Pancreas (tissue), 10 donors: ENCODE measurements at regions not wholly inside any gene's neighbourhood (a gene's known extent, or its start where the extent isn't known, plus 50 kb on each side); places are given as distances from the start of the nearest gene placed in this dataset.

Experiments used
- ATAC-seq, 4 donors: fragments of 200-7000 bp; cut with Tn5 transposase; one replicate each; pipeline versions ENCODE4 v1.8.0 to v1.9.1; 2020; ENCODE audit warnings: mild to moderate bottlenecking in 4 of 4, moderate library complexity in 4 of 4
- DNase-seq, 6 donors: peaks; one replicate each; pipeline ENCODE4 v3.0.0-alpha.2; 2020
- FAIRE-seq: peaks from 2 replicates; lab custom pipeline; 2012; peaks lifted over from hg19 to GRCh38; lab: Jason Lieb, UNC
- H3K27ac ChIP-seq, 4 donors: fragments of 200-600 bp; sonication (generic); 1 replicate in 3 of 4; 2 replicates in 1 of 4; pipeline versions ENCODE4 v1.5.0 to v1.8.0; 2020
- H3K27me3 ChIP-seq, 4 donors: fragments of 200-600 bp; one replicate each; pipeline ENCODE4 v1.8.0; 2021
- H3K36me3 ChIP-seq, 3 donors: fragments of 200-600 bp; sonication (generic) in 1 of 3; one replicate each; pipeline versions ENCODE4 v1.5.0 to v1.8.0; 2020 to 2021
- H3K4me1 ChIP-seq, 3 donors: fragments of 200-600 bp; one replicate each; pipeline ENCODE4 v1.8.0; 2021
- H3K4me3 ChIP-seq, 4 donors: fragments of 200-600 bp; sonication (generic) in 2 of 4; one replicate each; pipeline versions ENCODE4 v1.5.0 to v1.8.0; 2020 to 2021
- H3K9me3 ChIP-seq, 4 donors: fragments of 200-600 bp; one replicate each; pipeline ENCODE4 v1.8.0; 2021
- CTCF ChIP-seq, 4 donors: fragments of 200-600 bp; sonication (generic) in 3 of 4; IDR thresholded peaks; one replicate each; pipeline versions ENCODE4 v1.5.0 to v1.8.0; 2021; ENCODE audit warnings: antibody characterized with exemption in 4 of 4
- WGBS, 2 donors: extraction: QIAGEN DNeasy Blood & Tissue Kit; methylation state at CpG; one replicate each; pipeline ENCODE4 v1.1.7; 2013; 5-methylcytosine and 5-hydroxymethylcytosine counted together
- intact Hi-C, 3 donors: fragments of 100-400 bp; cut with DNase I; formaldehyde crosslinking; loops; one replicate each; pipeline versions ENCODE4 v1.11.1 to v1.14.2; 2022
- donor health status: healthy with polysubstance abuse.
- donor health status: DM: no; HTN: no; CAD: no; lungs with moderate emphysema.
- donor health status: DM: no; HTN: no; CAD: no.
- donor health status: control.
- donor health status: control.
- donor health status: Bipolar disorder and iron deficiency.
- donor health status: DM: yes; HTN: yes; CAD: no.
- donor health status: DM: no; HTN: no; CAD: no.
- donor health status: DM: no; HTN: no; CAD: no.
- donor health status: DM: yes; HTN: yes; CAD: no.

- no peaks in the 10 kb centered on the region for H3K36me3 ChIP-seq
- H3K4me3 ChIP-seq: no peak overlapping the region
- TF ChIP-seq CTCF (IDR thresholded peaks at IDR 0.05): no peak
- no peak for FAIRE-seq
- DNase-seq: no peak
- 48 to 59% methylated on average over 3 of the region's 3 CpGs for WGBS, 2 donors
- no peaks in the 10 kb centered on the region for H3K4me1 ChIP-seq
- no peak for ATAC-seq
- no peak overlapping the region for H3K27ac ChIP-seq
- intact Hi-C loops: no loop called here
- H3K9me3 ChIP-seq: no peaks in the 10 kb centered on the region
- no peaks in the 10 kb centered on the region for H3K27me3 ChIP-seq
These were observed 1111.5 kb upstream of the ATXN8OS start for GRCh38 chr13:68995972-68996667.

GRCh38 chr13:68993154-68993553 is 1114.5 kb upstream of the ATXN8OS start:
- Histone ChIP-seq H3K27me3 (no peaks in the 10 kb centered on the region), H3K4me1 (no peaks in the 10 kb centered on the region), H3K36me3 (no peaks in the 10 kb centered on the region), H3K27ac (no peak overlapping the region), H3K4me3 (no peak overlapping the region), H3K9me3 (no peaks in the 10 kb centered on the region)
- WGBS, 2 donors: 42 to 59% methylated on average over 3 of the region's 3 CpGs
- ATAC-seq: no peak
- TF ChIP-seq CTCF (IDR thresholded peaks at IDR 0.05): no peak
- intact Hi-C loops: no loop called here
- no peak for DNase-seq
- FAIRE-seq: no peak

GRCh38 chr13:68988176-68988575 is 1119.5 kb upstream of the ATXN8OS start:
- FAIRE-seq (no peak), ATAC-seq (no peak), DNase-seq (peak in 1 of 6 donors; percentile 22)
- no peaks in the 10 kb centered on the region for H3K36me3 ChIP-seq
- no peaks in the 10 kb centered on the region for H3K9me3 ChIP-seq
- H3K4me1 ChIP-seq: no peaks in the 10 kb centered on the region
- intact Hi-C loops: no loop called here
- no peak for TF ChIP-seq CTCF (IDR thresholded peaks at IDR 0.05)
- 80 to 90% methylated on average over 11 of the region's 11 CpGs for WGBS, 2 donors
- H3K27ac ChIP-seq: no peak overlapping the region
- H3K27me3 ChIP-seq: no peaks in the 10 kb centered on the region
- H3K4me3 ChIP-seq: no peak overlapping the region

DNA sequence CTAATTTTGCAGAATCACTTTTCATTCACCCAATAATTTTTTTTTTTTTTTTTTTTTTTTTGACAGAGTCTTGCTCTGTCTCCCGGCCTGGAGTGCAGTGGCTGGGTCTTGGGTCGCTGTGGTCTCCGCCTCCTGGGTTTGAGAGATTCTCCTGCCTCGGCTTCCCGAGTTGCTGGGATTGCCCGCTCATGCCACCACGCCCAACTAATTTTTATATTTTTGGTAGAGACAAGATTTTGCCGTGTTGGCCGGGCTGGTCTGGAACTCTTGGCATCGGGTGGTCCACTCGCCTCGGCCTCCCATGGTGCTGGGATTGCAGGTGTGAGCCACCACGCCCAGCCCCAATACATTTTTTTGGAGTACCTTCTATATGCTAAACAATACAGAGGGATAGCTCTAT is 1120.0 kb upstream of the ATXN8OS start:
- H3K36me3 ChIP-seq: no peaks in the 10 kb centered on the region
- ATAC-seq: no peak
- no peak for TF ChIP-seq CTCF (IDR thresholded peaks at IDR 0.05)
- WGBS, 2 donors: 75 to 93% methylated on average over 13 of the region's 13 CpGs
- no peak for FAIRE-seq
- H3K27ac ChIP-seq: no peak overlapping the region
- H3K4me1 ChIP-seq: no peaks in the 10 kb centered on the region
- H3K9me3 ChIP-seq: no peaks in the 10 kb centered on the region
- no peak overlapping the region for H3K4me3 ChIP-seq
- intact Hi-C loops: no loop called here
- DNase-seq: peak in 1 of 6 donors; percentile 22
- H3K27me3 ChIP-seq: no peaks in the 10 kb centered on the region

- DNase-seq (peak in 3 of 6 donors; percentile 19 to 44 (median 39)), ATAC-seq (no peak), FAIRE-seq (no peak)
- H3K27me3 ChIP-seq: no peaks in the 10 kb centered on the region
- H3K36me3 ChIP-seq: no peaks in the 10 kb centered on the region
- no peak overlapping the region for H3K4me3 ChIP-seq
- H3K4me1 ChIP-seq: no peaks in the 10 kb centered on the region
- H3K27ac ChIP-seq: no peak overlapping the region
- H3K9me3 ChIP-seq: no peaks in the 10 kb centered on the region
- no peak for TF ChIP-seq CTCF (IDR thresholded peaks at IDR 0.05)
- intact Hi-C loops: no loop called here
- WGBS, 2 donors: 86 to 92% methylated on average over 37 of the region's 37 CpGs
These were observed 1122.8 kb upstream of the ATXN8OS start for GRCh38 chr13:68984688-68985319.
